A673 (cell line): ENCODE measurements at regions not wholly inside any gene's neighbourhood (a gene's known extent, or its start where the extent isn't known, plus 50 kb on each side); places are given as distances from the start of the nearest gene placed in this dataset.

Experiments
- CTCF ChIP-seq: fragments of 300-800, 200-600 bp; sonication (generic); conservative IDR thresholded peaks from 2 replicates; pipeline ENCODE4 v1.5.1; 2017; ENCODE audit warnings: low read depth, mild to moderate bottlenecking, antibody characterized with exemption, low read length, moderate library complexity, mixed read lengths
- EZH2 ChIP-seq: fragments of 200-600 bp; sonication (generic); IDR thresholded peaks from 2 replicates; pipeline ENCODE4 v1.6.1; 2017; ENCODE audit warnings: borderline replicate concordance, low read depth, mild to moderate bottlenecking, mixed read lengths, antibody characterized with exemption, low read length; ENCODE audit not compliant: poor library complexity, severe bottlenecking

DNA sequence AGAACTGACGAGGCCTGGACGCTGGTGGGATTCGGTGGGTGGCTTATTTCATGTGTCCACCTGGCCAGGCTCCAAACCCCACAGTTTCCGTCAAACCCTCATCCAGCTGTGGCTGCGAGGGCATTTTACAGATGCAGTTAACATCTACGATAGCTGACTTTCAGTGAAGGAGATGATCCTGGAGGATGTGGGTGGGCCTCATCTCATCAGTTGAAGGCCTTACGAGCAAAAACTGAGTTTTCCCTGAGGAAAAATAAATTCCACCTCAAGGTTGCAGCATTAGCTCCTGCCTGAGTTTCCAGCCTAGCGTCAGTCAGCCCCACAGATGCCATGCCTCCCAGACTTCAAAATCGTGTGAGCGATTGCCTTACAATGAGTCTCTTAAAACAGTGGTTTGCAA is 111.1 kb upstream of the PEG3 start:
- TF ChIP-seq EZH2: no peak
- TF ChIP-seq CTCF: no peak
